ENCODE measurements at regions not wholly inside any gene's neighbourhood (a gene's known extent, or its start where the extent isn't known, plus 50 kb on each side); places are given as distances from the start of the nearest gene placed in this dataset.

- no peak for DNase-seq (ENCODE audit: extremely low read depth, low read depth)
- no peak for TF ChIP-seq CTCF (IDR thresholded peaks at IDR 0.05; ENCODE audit: low read depth, low read length, missing control alignments)
- no peak overlapping the region for H3K4me3 ChIP-seq (replicated peaks; ENCODE audit: low read depth, low read length)
Measured at GRCh38 chr6:133034509-133035206, 206.5 kb upstream of the EYA4 start.

- DNase-seq (ENCODE audit: extremely low read depth, low read depth), result no peak
- H3K4me3 ChIP-seq (replicated peaks; ENCODE audit: low read depth, low read length), result no peak overlapping the region
- peak; percentile 40 for TF ChIP-seq CTCF (IDR thresholded peaks at IDR 0.05; ENCODE audit: low read depth, low read length, missing control alignments)
Measured at GRCh38 chr6:133040094-133040802, 200.9 kb upstream of the EYA4 start.

- no peak overlapping the region for H3K4me3 ChIP-seq (replicated peaks; ENCODE audit: low read depth, low read length)
- no peak for TF ChIP-seq CTCF (IDR thresholded peaks at IDR 0.05; ENCODE audit: low read depth, low read length, missing control alignments)
- no peak for DNase-seq (ENCODE audit: extremely low read depth, low read depth)
Measured at GRCh38 chr6:133040803-133041419, 200.2 kb upstream of the EYA4 start.

- no peak for DNase-seq (ENCODE audit: extremely low read depth, low read depth)
- no peak overlapping the region for H3K4me3 ChIP-seq (replicated peaks; ENCODE audit: low read depth, low read length)
- TF ChIP-seq CTCF (IDR thresholded peaks at IDR 0.05; ENCODE audit: low read depth, low read length, missing control alignments), result no peak
Measured at GRCh38 chr6:133042550-133043120, 198.5 kb upstream of the EYA4 start.

GRCh38 chr6:133046576-133046975, 194.6 kb upstream of the EYA4 start:
- no peak overlapping the region for H3K4me3 ChIP-seq (replicated peaks; ENCODE audit: low read depth, low read length)
- no peak for DNase-seq (ENCODE audit: extremely low read depth, low read depth)
- no peak for TF ChIP-seq CTCF (IDR thresholded peaks at IDR 0.05; ENCODE audit: low read depth, low read length, missing control alignments)

GRCh38 chr6:133047065-133047665, 194.0 kb upstream of the EYA4 start:
- no peak for DNase-seq (ENCODE audit: extremely low read depth, low read depth)
- no peak overlapping the region for H3K4me3 ChIP-seq (replicated peaks; ENCODE audit: low read depth, low read length)
- TF ChIP-seq CTCF (IDR thresholded peaks at IDR 0.05; ENCODE audit: low read depth, low read length, missing control alignments), result no peak

Measured in HFF-Myc (cell line).